HepG2 (cell line): ENCODE measurements at regions not wholly inside any gene's neighbourhood (a gene's known extent, or its start where the extent isn't known, plus 50 kb on each side); places are given as distances from the start of the nearest gene placed in this dataset.

Source experiments
- BRCA1 ChIP-seq: sonication (generic); formaldehyde crosslinking; IDR thresholded peaks from 2 replicates; pipeline ENCODE4 v1.4.0; 2020; ENCODE audit warnings: missing genetic modification reagents
- CBX1 ChIP-seq: IDR thresholded peaks from one replicate; pipeline ENCODE4 v1.6.1; 2016; ENCODE audit warnings: antibody characterized with exemption, low read depth
- CCDC6 ChIP-seq: sonication (generic); formaldehyde crosslinking; IDR thresholded peaks from 2 replicates; pipeline ENCODE4 v1.8.1; 2022; ENCODE audit warnings: mild to moderate bottlenecking, missing genetic modification reagents, moderate library complexity
- FOXA1 ChIP-seq, 2 experiments: fragments of 450-650 bp in 1 of 2; sonication (generic) in 1 of 2; formaldehyde crosslinking in 1 of 2; IDR thresholded peaks; 2 replicates each; pipeline versions ENCODE4 v1.4.0 to v1.6.1; 2016 to 2020; ENCODE audit warnings: missing genetic modification reagents in 1 of 2
- IRF1 ChIP-seq: sonication (generic); formaldehyde crosslinking; IDR thresholded peaks from 2 replicates; pipeline ENCODE4 v1.4.0; 2020; ENCODE audit warnings: low read depth, mild to moderate bottlenecking, missing genetic modification reagents
- MTF2 ChIP-seq: sonication (generic); formaldehyde crosslinking; IDR thresholded peaks from 2 replicates; pipeline ENCODE4 v1.5.0; 2020; ENCODE audit warnings: missing genetic modification reagents, borderline replicate concordance
- NCOA2 ChIP-seq: sonication (generic); formaldehyde crosslinking; IDR thresholded peaks from 2 replicates; pipeline ENCODE4 v1.8.0; 2022; ENCODE audit warnings: inconsistent platforms
- NFIB ChIP-seq: sonication (generic); formaldehyde crosslinking; IDR thresholded peaks from 2 replicates; pipeline ENCODE4 v1.9.0; 2021; ENCODE audit warnings: missing genetic modification reagents, mild to moderate bottlenecking, borderline replicate concordance
- PRDM10 ChIP-seq: sonication (generic); formaldehyde crosslinking; IDR thresholded peaks from 2 replicates; pipeline ENCODE4 v1.4.0; 2020; ENCODE audit warnings: low read depth, missing genetic modification reagents
- SMARCE1 ChIP-seq: fragments of 450-650 bp; IDR thresholded peaks from 2 replicates; pipeline ENCODE4 v1.6.1; 2017; ENCODE audit warnings: borderline replicate concordance
- TAF15 ChIP-seq: fragments of 200-400 bp; formaldehyde crosslinking; IDR thresholded peaks from one replicate; pipeline ENCODE4 v1.6.1; 2018; ENCODE audit warnings: mild to moderate bottlenecking, low read depth, low read length; ENCODE audit not compliant: poor library complexity, severe bottlenecking
- TCF7L2 ChIP-seq: IDR thresholded peaks from 2 replicates; pipeline ENCODE4 v1.6.1; 2011; ENCODE audit warnings: mild to moderate bottlenecking, low read depth, low read length, moderate library complexity
- TSC22D2 ChIP-seq: sonication (generic); formaldehyde crosslinking; IDR thresholded peaks from 2 replicates; pipeline ENCODE4 v1.5.1; 2020; ENCODE audit warnings: missing genetic modification reagents, mild to moderate bottlenecking, borderline replicate concordance
- YEATS4 ChIP-seq: sonication (generic); formaldehyde crosslinking; IDR thresholded peaks from 2 replicates; pipeline ENCODE4 v1.4.0; 2020; ENCODE audit warnings: missing genetic modification reagents, borderline replicate concordance
- ZBTB34 ChIP-seq: sonication (generic); formaldehyde crosslinking; IDR thresholded peaks from 2 replicates; pipeline ENCODE4 v1.8.0; 2022; ENCODE audit warnings: mild to moderate bottlenecking, missing genetic modification reagents
- ZFP1 ChIP-seq: IDR thresholded peaks from 2 replicates; pipeline ENCODE4 v1.6.1; 2016
- ZFP36L1 ChIP-seq: sonication (generic); formaldehyde crosslinking; IDR thresholded peaks from 2 replicates; pipeline ENCODE4 v1.8.0; 2022; ENCODE audit warnings: mild to moderate bottlenecking, missing genetic modification reagents, moderate library complexity
- ZNF275 ChIP-seq: sonication (generic); formaldehyde crosslinking; IDR thresholded peaks from 2 replicates; pipeline ENCODE4 v1.8.0; 2022; ENCODE audit warnings: missing genetic modification reagents, mild to moderate bottlenecking, inconsistent platforms, borderline replicate concordance
- ZNF362 ChIP-seq: sonication (generic); formaldehyde crosslinking; IDR thresholded peaks from 2 replicates; pipeline ENCODE4 v1.4.0; 2020; ENCODE audit warnings: missing genetic modification reagents, mild to moderate bottlenecking, borderline replicate concordance
- ZNF616 ChIP-seq: sonication (generic); formaldehyde crosslinking; IDR thresholded peaks from 2 replicates; pipeline ENCODE4 v1.5.0; 2020; ENCODE audit warnings: low read depth, mild to moderate bottlenecking, missing genetic modification reagents
- ZNF883 ChIP-seq: sonication (generic); formaldehyde crosslinking; IDR thresholded peaks from 2 replicates; pipeline ENCODE4 v1.5.1; 2020; ENCODE audit warnings: mild to moderate bottlenecking, missing genetic modification reagents; ENCODE audit errors: not compliant biosample characterization

GRCh38 chr2:16392647-16393499, 272.8 kb downstream of the CYRIA start (continued):
- TF ChIP-seq ZNF362 (CRISPR knock-in tag), result peak; percentile 36; the same call in 1 of the 2 replicates
- no peak for TF ChIP-seq NFIB (CRISPR knock-in tag)
- TF ChIP-seq YEATS4 (CRISPR knock-in tag), result no peak
- TF ChIP-seq IRF1 (CRISPR knock-in tag), result no peak
- no peak for TF ChIP-seq ZNF275
- TF ChIP-seq PRDM10 (CRISPR knock-in tag), result no peak
- TF ChIP-seq FOXA1 (IDR thresholded peaks at IDR 0.05), result no peak
- peak; percentile 11; the same call in 1 of the 2 replicates for TF ChIP-seq FOXA1 (CRISPR knock-in tag; IDR thresholded peaks at IDR 0.05)
- TF ChIP-seq TAF15, result no peak
- no peak for TF ChIP-seq ZFP36L1 (CRISPR knock-in tag)
- TF ChIP-seq MTF2 (CRISPR knock-in tag), result no peak
- no peak for TF ChIP-seq ZNF883
- no peak for TF ChIP-seq ZFP1
- no peak for TF ChIP-seq TSC22D2 (CRISPR knock-in tag)
- no peak for TF ChIP-seq CCDC6 (CRISPR knock-in tag)
- TF ChIP-seq ZBTB34 (CRISPR knock-in tag), result 0 out of 2 replicates have a peak, but pooled peaks have one; percentile 22
- no peak for TF ChIP-seq SMARCE1
- no peak for TF ChIP-seq ZNF616 (CRISPR knock-in tag)
- no peak for TF ChIP-seq TCF7L2
- no peak for TF ChIP-seq CBX1
- TF ChIP-seq NCOA2 (CRISPR knock-in tag), result no peak; the same call in 1 of the 2 replicates
- TF ChIP-seq BRCA1 (CRISPR knock-in tag), result no peak
